ENCODE measurements at regions not wholly inside any gene's neighbourhood (a gene's known extent, or its start where the extent isn't known, plus 50 kb on each side); places are given as distances from the start of the nearest gene placed in this dataset.
A peak's percentile ranks its signal among the peaks of the same experiment; 100 is the strongest.
"Not testable (repeated sequence)": the region's sequence is repeated elsewhere in the genome, so short reads cannot be mapped to it uniquely, and the experiment has no call there.

DNA sequence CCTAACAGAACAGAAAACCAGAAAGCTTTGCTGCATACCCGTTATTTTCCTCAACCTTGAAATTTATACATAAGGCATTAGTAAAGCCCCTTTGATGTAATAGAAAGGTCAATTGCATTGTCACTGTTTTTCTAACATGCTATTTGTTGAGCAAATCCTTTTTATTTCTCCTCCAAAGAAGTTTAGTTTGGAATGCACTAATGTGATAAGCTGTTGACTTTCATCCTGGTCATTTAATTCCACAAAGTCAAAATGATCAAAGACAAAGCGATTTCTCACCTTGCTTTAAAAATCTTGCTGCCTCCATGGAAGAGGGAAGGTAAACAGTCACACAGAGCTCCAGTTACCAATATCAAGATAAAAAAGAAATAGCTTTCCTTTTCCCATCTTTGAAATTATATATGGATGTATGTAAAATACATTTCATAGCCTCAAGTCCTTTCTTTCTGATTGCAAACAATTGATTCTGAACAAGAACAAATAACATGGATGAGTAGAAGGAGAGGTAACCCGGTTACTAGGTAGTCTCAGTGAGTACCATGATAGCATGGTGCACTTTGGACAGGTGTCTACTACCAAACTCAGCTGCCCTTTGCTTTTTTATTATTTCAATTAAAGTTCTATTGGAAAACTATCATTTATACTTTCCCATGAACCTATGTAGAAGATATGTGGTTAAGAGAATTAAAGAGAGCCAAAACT lies 452.7 kb downstream of the STK39 start:
- no peak for TF ChIP-seq POLR2A (IDR thresholded peaks at IDR 0.05; ENCODE audit: low read depth, low read length)

GRCh38 chr2:167793725-167794124 lies 453.7 kb downstream of the STK39 start:
- FAIRE-seq (no peak), DNase-seq (ENCODE audit: insufficient read length, low spot score) (no peak)
- TF ChIP-seq POLR2A (IDR thresholded peaks at IDR 0.05; ENCODE audit: low read depth, low read length) = no peak

More for the DNA sequence above, 452.7 kb downstream of the STK39 start:
- no peak for FAIRE-seq
- no peak for DNase-seq (ENCODE audit: insufficient read length, low spot score)

GRCh38 chr2:167792126-167792525 lies 455.3 kb downstream of the STK39 start:
- DNase-seq (ENCODE audit: insufficient read length, low spot score) = no peak
- FAIRE-seq = no peak
- no peak for TF ChIP-seq POLR2A (IDR thresholded peaks at IDR 0.05; ENCODE audit: low read depth, low read length)

- no peak for FAIRE-seq
- no peak for DNase-seq (ENCODE audit: insufficient read length, low spot score)
- no peak for TF ChIP-seq POLR2A (IDR thresholded peaks at IDR 0.05; ENCODE audit: low read depth, low read length)
These were observed 456.5 kb downstream of the STK39 start for GRCh38 chr2:167790781-167791450.

- DNase-seq (ENCODE audit: insufficient read length, low spot score) (no peak), FAIRE-seq (no peak)
- TF ChIP-seq POLR2A (IDR thresholded peaks at IDR 0.05; ENCODE audit: low read depth, low read length) = no peak
These were observed 457.2 kb downstream of the STK39 start for GRCh38 chr2:167790189-167790588.

DNA sequence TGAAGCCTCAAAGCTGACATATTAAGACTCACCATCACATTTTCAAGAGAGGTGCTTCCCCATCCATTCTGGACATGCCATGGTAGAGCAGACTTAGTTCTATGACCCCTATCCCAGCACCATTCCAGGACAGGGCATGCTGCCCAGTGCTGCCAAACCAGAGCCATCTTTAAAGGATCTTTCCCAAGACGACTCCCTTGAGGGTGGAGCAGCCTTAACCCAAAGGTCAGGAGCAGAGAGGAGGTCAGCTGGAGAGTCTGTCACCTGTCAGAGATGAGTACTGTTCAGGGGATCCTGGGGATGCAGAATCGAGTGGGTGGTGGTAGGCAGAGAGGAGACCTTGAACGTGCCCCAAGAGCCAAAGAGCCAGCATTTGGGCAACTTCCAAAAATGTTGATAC lies 459.8 kb downstream of the STK39 start:
- FAIRE-seq = no peak
- DNase-seq (ENCODE audit: insufficient read length, low spot score) = no peak
- no peak for TF ChIP-seq POLR2A (IDR thresholded peaks at IDR 0.05; ENCODE audit: low read depth, low read length)

- TF ChIP-seq POLR2A (IDR thresholded peaks at IDR 0.05; ENCODE audit: low read depth, low read length) = no peak
- DNase-seq (ENCODE audit: insufficient read length, low spot score) = no peak
- FAIRE-seq = no peak
These were observed 460.4 kb downstream of the STK39 start for GRCh38 chr2:167787021-167787420.

DNA sequence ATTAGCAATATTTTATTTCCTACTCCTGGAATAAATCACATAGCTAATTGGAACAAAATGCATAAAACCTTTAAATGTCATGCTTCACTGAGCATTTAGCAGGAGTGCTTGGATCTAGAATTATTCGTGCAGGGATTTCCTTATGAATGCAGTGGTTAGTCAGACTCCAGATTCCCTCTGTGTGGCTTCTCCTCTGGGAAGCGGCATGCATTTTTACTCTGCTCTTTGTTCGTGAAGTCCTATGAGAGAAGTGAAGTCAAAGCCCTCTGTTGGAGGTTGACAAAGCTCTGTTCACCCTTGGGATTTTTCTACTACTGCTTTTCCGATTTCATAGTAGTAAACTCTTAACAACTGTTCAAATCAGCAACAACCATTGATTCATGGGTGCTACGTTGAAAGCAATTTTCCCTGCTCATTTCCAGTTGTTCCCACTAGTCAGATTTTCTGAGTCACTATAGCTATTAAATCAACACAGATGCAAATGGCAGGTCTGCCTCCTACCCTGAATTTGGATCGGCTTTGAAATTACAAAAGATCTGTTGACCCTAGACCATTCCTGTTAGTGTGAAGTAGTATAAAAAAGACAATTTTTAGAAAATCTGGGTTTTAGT lies 461.7 kb downstream of the STK39 start:
- DNase-seq (ENCODE audit: insufficient read length, low spot score) = no peak
- FAIRE-seq = peak; percentile 6
- no peak for TF ChIP-seq POLR2A (IDR thresholded peaks at IDR 0.05; ENCODE audit: low read depth, low read length)

GRCh38 chr2:167784084-167784425 lies 463.3 kb downstream of the STK39 start:
- FAIRE-seq (peak; percentile 93), DNase-seq (ENCODE audit: insufficient read length, low spot score) (peak; percentile 24)
- no peak for TF ChIP-seq POLR2A (IDR thresholded peaks at IDR 0.05; ENCODE audit: low read depth, low read length)

DNA sequence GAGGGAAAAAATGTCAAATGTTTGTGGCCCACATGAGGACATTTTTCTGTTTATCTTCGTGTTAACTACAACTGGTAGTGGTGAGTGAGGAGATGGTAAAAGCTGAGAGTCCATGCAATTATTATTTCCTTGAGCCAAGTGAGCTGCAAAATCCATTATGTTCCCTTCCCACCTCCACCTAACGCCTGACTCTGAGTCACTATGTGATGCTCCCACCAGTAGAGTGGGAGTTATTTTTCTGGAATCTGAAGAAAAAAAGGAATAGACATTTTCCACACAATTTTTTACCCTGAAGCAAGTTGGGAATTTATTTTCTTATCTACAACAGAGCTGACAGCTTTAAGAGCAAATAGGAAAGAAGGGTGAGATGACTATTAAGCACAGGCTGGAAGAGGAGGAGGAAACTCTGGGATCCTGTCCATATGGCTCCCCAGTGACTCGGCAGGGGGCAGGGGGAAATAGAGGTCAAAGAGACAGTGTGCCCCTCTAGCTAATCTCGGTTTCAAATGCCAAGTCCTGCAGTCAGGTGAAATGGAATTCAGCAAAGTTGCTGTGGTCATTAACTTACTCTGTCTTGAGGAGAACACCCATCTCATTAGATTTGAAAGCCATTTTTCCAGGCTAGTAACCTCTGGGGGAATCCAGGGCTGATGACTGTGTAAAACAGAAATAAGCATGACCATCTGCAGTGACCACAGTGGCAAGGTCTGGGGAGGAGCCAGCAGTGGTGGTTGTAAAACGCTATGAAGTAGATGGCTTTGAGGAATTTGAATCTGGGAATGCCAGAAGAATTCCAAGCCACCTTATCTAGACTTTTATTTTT lies 463.9 kb downstream of the STK39 start:
- FAIRE-seq (no peak), DNase-seq (ENCODE audit: insufficient read length, low spot score) (peak; percentile 18)
- no peak for TF ChIP-seq POLR2A (IDR thresholded peaks at IDR 0.05; ENCODE audit: low read depth, low read length)

DNA sequence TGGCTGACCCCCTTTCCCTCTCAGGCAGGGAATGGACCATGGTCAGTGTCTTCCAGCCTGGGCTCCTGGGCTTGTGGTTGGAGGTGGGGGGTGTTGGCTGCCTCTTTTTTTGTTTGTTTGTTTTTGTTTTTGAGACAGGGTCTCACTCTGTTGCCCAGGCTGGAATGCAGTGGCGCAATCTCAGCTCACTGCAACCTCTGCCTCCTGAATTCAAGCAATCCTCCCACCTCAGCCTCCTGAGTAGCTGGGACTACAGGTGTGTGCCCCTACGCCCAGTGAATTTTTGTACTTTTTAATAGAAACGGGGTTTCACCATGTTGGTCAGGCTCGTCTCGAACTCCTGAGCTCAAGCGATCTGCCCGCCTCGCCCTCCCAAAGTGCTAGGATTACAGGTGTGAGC lies 465.8 kb downstream of the STK39 start:
- FAIRE-seq; DNase-seq (ENCODE audit: insufficient read length, low spot score): not testable (repeated sequence)

GRCh38 chr2:167776359-167776758 lies 471.0 kb downstream of the STK39 start:
- no peak for FAIRE-seq
- no peak for TF ChIP-seq POLR2A (IDR thresholded peaks at IDR 0.05; ENCODE audit: low read depth, low read length)
- no peak for DNase-seq (ENCODE audit: insufficient read length, low spot score)

DNA sequence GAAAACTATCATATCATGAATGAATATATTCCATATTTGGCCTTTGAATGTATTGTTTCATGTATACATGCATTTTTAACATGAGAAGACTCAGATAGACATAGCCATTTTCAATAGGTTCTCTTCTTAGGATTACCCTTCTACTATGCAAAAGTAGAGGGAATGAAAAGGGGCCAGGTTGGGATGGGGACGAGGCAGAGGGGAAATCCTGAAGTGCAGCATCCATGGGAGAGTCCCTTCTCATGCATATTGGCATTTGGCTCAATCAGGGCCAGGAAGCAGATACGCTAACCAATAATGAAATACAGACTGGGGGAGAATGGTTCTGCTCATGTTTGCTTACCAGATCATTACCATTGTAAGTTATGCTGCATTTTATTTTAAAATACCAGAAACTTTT lies 475.8 kb downstream of the STK39 start:
- DNase-seq (ENCODE audit: insufficient read length, low spot score) = no peak
- FAIRE-seq = no peak
- TF ChIP-seq POLR2A (IDR thresholded peaks at IDR 0.05; ENCODE audit: low read depth, low read length) = no peak

- DNase-seq (ENCODE audit: insufficient read length, low spot score) (no peak), FAIRE-seq (no peak)
- TF ChIP-seq POLR2A (IDR thresholded peaks at IDR 0.05; ENCODE audit: low read depth, low read length) = no peak
These were observed 478.4 kb downstream of the STK39 start for GRCh38 chr2:167769020-167769419.

All from H54 (cell line).